ENCODE measurements at regions not wholly inside any gene's neighbourhood (a gene's known extent, or its start where the extent isn't known, plus 50 kb on each side); places are given as distances from the start of the nearest gene placed in this dataset.

DNA sequence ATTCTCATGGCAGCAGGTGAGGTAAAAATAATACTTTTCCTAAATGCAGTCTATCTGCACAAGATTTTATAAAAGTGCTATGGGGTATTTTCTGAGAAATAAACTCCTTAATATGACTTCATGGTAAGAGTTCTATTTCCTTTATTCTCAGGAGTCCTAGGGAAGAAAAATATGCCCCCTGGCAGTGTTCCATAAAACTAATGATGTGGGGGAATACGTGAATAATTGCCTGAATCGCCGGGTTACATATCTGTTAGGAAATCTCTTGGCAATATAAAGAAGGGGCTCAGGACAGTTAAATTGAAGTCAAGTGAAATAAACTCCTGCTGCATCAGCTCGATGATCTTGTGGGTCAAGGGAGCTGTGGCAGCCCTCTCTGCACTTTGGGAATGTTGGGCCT lies 229.7 kb downstream of the MAFB start:
- H3K4me3 ChIP-seq (ENCODE audit: low read depth, low read length) = no peak overlapping the region

DNA sequence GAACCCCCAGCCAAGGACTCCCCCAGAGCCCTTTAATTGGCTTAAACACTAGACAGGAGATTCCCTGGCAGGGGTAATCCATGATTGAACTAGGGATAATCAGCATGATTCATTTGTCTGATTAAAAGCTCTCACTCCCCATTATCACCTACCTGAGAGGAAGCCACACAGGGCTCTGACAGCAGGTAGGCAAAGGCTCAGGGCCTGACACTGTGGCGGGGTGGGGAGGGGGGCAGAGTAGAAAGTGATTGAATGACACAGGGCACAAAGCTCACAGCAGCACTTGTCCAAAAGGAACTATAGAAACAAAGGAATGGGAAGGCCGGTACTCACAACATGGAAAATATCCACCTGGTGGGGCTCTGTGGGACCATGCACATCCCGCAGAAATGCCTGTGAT lies 231.6 kb downstream of the MAFB start:
- no peaks in the 10 kb centered on the region for H3K79me2 ChIP-seq (ENCODE audit: control insufficient read depth, insufficient read depth, low read length, unreplicated experiment)
- H2AFZ ChIP-seq (ENCODE audit: low read length, unreplicated experiment) = no peak overlapping the region
- no peaks in the 10 kb centered on the region for H3K36me3 ChIP-seq (ENCODE audit: insufficient read depth, low read length)
- no peak overlapping the region for H3K27ac ChIP-seq (ENCODE audit: low read depth, low read length)
- H3K4me1 ChIP-seq (ENCODE audit: control insufficient read depth, insufficient read depth, low read length, unreplicated experiment) = no peaks in the 10 kb centered on the region
- H3K4me3 ChIP-seq (ENCODE audit: low read depth, low read length) = no peak overlapping the region
- peaks cover 6% of the 10 kb centered on the region; the same call in 1 of the 2 replicates for H3K27me3 ChIP-seq (ENCODE audit: insufficient read depth, low read length)

More for the DNA sequence above, 229.7 kb downstream of the MAFB start:
- Histone ChIP-seq H3K79me2 (ENCODE audit: control insufficient read depth, insufficient read depth, low read length, unreplicated experiment) (no peaks in the 10 kb centered on the region), H3K36me3 (ENCODE audit: insufficient read depth, low read length) (no peaks in the 10 kb centered on the region), H3K27me3 (ENCODE audit: insufficient read depth, low read length) (peaks cover 6% of the 10 kb centered on the region; the same call in 1 of the 2 replicates), H3K4me1 (ENCODE audit: control insufficient read depth, insufficient read depth, low read length, unreplicated experiment) (no peaks in the 10 kb centered on the region), H3K27ac (ENCODE audit: low read depth, low read length) (no peak overlapping the region), H2AFZ (ENCODE audit: low read length, unreplicated experiment) (no peak overlapping the region)

DNA sequence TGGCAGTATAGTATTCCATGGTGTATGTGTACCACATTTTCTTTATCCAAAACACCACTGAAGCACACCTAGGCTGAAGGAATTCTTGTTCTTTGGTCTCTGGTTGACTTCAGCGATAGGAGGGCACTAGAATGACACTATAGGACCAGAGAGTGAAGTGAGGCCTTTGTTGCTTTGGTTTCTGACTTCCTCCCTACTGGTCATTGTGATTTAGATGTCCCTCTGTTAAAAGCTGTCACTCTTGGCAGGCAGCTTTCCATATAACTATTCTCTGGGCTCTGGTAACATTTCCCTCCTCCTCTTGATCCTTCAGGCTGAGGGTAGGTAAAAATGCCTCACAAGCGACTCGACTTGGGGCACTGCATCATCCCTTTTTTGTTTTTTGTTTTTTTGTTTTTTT lies 236.3 kb downstream of the MAFB start:
- Histone ChIP-seq H3K4me1 (ENCODE audit: control insufficient read depth, insufficient read depth, low read length, unreplicated experiment) (no peaks in the 10 kb centered on the region), H2AFZ (ENCODE audit: low read length, unreplicated experiment) (no peak overlapping the region), H3K27me3 (ENCODE audit: insufficient read depth, low read length) (peaks cover 4% of the 10 kb centered on the region; the same call in 1 of the 2 replicates), H3K36me3 (ENCODE audit: insufficient read depth, low read length) (no peaks in the 10 kb centered on the region), H3K79me2 (ENCODE audit: control insufficient read depth, insufficient read depth, low read length, unreplicated experiment) (no peaks in the 10 kb centered on the region), H3K27ac (ENCODE audit: low read depth, low read length) (no peak overlapping the region), H3K4me3 (ENCODE audit: low read depth, low read length) (no peak overlapping the region)

DNA sequence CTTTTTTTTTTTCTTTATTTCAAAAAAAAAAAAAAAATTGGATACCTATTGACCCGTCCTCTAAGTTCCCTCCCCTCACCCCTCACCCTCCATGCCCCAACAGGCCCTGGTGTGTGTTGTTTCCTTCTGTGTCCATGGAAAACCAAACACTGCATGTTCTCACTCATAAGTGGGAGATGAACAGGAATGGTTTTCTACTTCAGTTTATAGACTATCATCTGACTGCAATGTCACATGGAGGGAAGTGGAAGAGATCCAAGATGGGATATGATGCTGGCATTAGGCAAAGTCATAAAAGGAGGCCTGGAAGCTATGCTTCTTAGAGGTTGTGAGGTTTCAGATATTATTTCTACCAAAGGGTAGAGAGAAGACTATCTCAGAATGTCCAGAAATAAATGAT lies 237.5 kb downstream of the MAFB start:
- Histone ChIP-seq H3K79me2 (ENCODE audit: control insufficient read depth, insufficient read depth, low read length, unreplicated experiment) (no peaks in the 10 kb centered on the region), H3K27me3 (ENCODE audit: insufficient read depth, low read length) (peaks cover 4% of the 10 kb centered on the region; the same call in 1 of the 2 replicates), H3K36me3 (ENCODE audit: insufficient read depth, low read length) (no peaks in the 10 kb centered on the region), H3K4me3 (ENCODE audit: low read depth, low read length) (no peak overlapping the region), H3K4me1 (ENCODE audit: control insufficient read depth, insufficient read depth, low read length, unreplicated experiment) (no peaks in the 10 kb centered on the region), H2AFZ (ENCODE audit: low read length, unreplicated experiment) (no peak overlapping the region), H3K27ac (ENCODE audit: low read depth, low read length) (no peak overlapping the region)

DNA sequence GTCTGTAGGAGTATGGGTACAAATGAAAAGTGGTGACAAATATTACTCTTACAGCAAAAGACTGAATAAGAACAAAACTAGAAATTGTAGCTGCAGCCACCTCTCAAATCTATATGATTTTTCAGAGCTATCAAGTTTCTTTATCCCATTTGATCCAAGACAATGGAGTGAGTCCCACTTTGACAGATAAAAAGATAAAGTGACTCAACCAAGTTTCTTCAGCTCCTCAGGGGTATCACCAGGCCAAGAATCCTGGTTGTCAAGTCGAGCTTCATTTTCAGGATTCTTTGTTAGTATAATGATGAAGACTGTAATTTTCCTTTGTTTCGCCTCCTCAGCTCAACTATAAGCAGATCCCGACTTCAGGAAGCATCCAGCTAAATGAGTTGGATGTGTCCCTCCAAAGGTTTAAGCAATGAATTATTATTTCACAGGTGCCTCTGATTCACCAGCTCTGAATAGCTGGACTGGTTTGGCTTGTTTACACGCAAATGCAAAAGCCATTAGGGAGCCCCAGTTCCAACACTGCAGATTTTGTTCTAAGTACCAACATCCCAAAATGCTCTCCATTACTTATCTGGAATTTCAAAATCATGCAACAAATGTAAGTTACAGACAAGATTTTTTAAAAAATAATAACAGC lies 238.9 kb downstream of the MAFB start:
- H3K4me1 ChIP-seq (ENCODE audit: control insufficient read depth, insufficient read depth, low read length, unreplicated experiment) = no peaks in the 10 kb centered on the region
- H3K4me3 ChIP-seq (ENCODE audit: low read depth, low read length) = no peak overlapping the region
- no peak overlapping the region for H2AFZ ChIP-seq (ENCODE audit: low read length, unreplicated experiment)
- peaks cover 4% of the 10 kb centered on the region; the same call in 1 of the 2 replicates for H3K27me3 ChIP-seq (ENCODE audit: insufficient read depth, low read length)
- H3K79me2 ChIP-seq (ENCODE audit: control insufficient read depth, insufficient read depth, low read length, unreplicated experiment) = no peaks in the 10 kb centered on the region
- H3K27ac ChIP-seq (ENCODE audit: low read depth, low read length) = no peak overlapping the region
- H3K36me3 ChIP-seq (ENCODE audit: insufficient read depth, low read length) = no peaks in the 10 kb centered on the region

DNA sequence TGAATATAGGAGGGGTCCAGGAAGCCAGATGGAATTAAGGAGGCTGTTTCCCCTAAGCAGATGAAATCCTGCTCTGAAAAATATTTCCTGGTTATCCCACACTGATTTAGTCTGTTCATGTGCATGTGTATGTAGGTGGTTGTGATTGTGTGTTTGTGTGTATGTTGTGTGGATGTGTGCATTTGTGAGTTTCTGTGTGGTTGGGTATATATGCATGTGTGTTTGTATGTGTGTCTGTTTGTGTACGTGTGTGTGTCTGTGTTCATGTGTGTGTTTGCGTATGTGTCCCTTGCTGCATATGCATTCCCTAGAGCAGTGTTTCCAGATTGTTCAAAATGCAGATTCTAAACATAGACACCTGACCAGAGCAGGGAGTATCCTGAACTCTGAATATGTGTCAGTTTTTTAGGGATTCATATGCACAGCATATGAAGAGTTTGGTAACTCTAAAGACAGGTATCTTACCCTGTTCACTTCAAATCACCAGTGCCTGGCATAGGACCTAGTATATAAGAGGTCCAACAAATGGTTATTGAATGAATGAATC lies 239.8 kb downstream of the MAFB start:
- no peaks in the 10 kb centered on the region for H3K79me2 ChIP-seq (ENCODE audit: control insufficient read depth, insufficient read depth, low read length, unreplicated experiment)
- no peak overlapping the region for H3K4me3 ChIP-seq (ENCODE audit: low read depth, low read length)
- no peaks in the 10 kb centered on the region for H3K36me3 ChIP-seq (ENCODE audit: insufficient read depth, low read length)
- no peaks in the 10 kb centered on the region for H3K4me1 ChIP-seq (ENCODE audit: control insufficient read depth, insufficient read depth, low read length, unreplicated experiment)
- peaks cover 4% of the 10 kb centered on the region; the same call in 1 of the 2 replicates for H3K27me3 ChIP-seq (ENCODE audit: insufficient read depth, low read length)
- no peak overlapping the region for H3K27ac ChIP-seq (ENCODE audit: low read depth, low read length)
- no peak overlapping the region for H2AFZ ChIP-seq (ENCODE audit: low read length, unreplicated experiment)

DNA sequence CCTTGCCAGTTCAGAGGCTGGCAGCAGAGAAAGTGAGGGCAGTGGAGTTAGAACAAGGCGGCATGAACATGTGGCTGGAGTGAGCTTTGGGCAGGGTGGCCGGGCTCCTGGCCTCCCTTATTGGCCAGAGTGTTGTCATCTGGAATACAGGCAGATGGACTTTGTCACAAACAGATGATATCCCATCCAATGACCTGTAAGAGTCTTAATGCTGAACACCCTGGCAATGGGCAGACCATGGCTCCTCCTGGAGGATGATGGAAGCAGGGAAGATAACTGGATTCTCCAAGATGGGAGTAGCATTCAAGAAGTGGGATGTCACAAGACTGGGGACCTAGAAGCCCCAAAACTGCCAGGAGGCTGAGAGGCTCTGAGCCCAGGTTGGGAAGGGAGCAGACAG lies 242.1 kb downstream of the MAFB start:
- no peaks in the 10 kb centered on the region for H3K36me3 ChIP-seq (ENCODE audit: insufficient read depth, low read length)
- H3K27ac ChIP-seq (ENCODE audit: low read depth, low read length) = no peak overlapping the region
- H3K4me1 ChIP-seq (ENCODE audit: control insufficient read depth, insufficient read depth, low read length, unreplicated experiment) = no peaks in the 10 kb centered on the region
- H3K4me3 ChIP-seq (ENCODE audit: low read depth, low read length) = no peak overlapping the region
- H3K79me2 ChIP-seq (ENCODE audit: control insufficient read depth, insufficient read depth, low read length, unreplicated experiment) = no peaks in the 10 kb centered on the region
- H3K27me3 ChIP-seq (ENCODE audit: insufficient read depth, low read length) = peaks cover 4% of the 10 kb centered on the region; the same call in 1 of the 2 replicates
- H2AFZ ChIP-seq (ENCODE audit: low read length, unreplicated experiment) = no peak overlapping the region

DNA sequence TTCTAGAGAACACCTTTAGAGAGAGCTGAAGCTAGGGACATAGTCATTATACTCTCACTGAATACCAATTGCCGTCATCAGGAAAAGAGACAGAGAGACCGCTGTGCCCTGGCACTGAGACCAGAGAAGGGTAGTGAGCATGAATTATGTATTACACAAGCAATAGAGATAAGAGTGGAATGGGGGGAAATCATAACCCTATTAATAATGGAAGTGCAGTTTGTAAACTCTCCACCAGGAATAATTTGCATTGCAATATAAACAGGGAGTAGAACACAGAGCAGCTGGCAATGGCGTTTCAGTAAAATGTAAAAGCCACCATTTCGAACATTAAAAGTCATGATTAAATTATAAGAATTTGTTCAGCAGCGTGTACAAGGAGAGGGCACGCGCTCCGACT lies 244.5 kb downstream of the MAFB start:
- no peaks in the 10 kb centered on the region for H3K36me3 ChIP-seq (ENCODE audit: insufficient read depth, low read length)
- H3K4me3 ChIP-seq (ENCODE audit: low read depth, low read length) = no peak overlapping the region
- no peaks in the 10 kb centered on the region for H3K79me2 ChIP-seq (ENCODE audit: control insufficient read depth, insufficient read depth, low read length, unreplicated experiment)
- no peak overlapping the region for H3K27ac ChIP-seq (ENCODE audit: low read depth, low read length)
- no peaks in the 10 kb centered on the region for H3K4me1 ChIP-seq (ENCODE audit: control insufficient read depth, insufficient read depth, low read length, unreplicated experiment)
- H3K27me3 ChIP-seq (ENCODE audit: insufficient read depth, low read length) = peaks cover 4% of the 10 kb centered on the region; the same call in 1 of the 2 replicates
- no peak overlapping the region for H2AFZ ChIP-seq (ENCODE audit: low read length, unreplicated experiment)

DNA sequence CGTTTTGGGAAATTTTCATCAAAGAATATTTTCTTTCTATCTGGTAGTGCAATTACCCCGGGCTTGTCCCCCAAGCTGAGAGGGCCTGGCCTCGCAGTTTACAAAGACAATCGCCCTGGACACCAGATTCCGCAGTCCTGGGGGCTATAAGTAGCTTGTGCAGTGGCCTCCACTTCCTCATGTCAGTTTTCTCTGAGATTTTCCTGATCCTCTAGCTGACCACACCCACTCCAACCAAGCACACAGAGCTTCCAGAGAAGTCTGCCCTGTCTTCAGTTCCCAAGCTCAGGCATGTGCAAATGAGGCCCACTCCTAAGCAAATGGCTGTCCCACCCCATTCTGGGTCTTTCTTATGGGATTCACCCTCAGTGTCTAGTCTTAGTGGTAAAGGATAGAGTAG lies 245.3 kb downstream of the MAFB start:
- no peaks in the 10 kb centered on the region for H3K27me3 ChIP-seq (ENCODE audit: insufficient read depth, low read length)
- H3K27ac ChIP-seq (ENCODE audit: low read depth, low read length) = no peak overlapping the region
- no peaks in the 10 kb centered on the region for H3K4me1 ChIP-seq (ENCODE audit: control insufficient read depth, insufficient read depth, low read length, unreplicated experiment)
- no peak overlapping the region for H3K4me3 ChIP-seq (ENCODE audit: low read depth, low read length)
- no peaks in the 10 kb centered on the region for H3K36me3 ChIP-seq (ENCODE audit: insufficient read depth, low read length)
- no peaks in the 10 kb centered on the region for H3K79me2 ChIP-seq (ENCODE audit: control insufficient read depth, insufficient read depth, low read length, unreplicated experiment)
- no peak overlapping the region for H2AFZ ChIP-seq (ENCODE audit: low read length, unreplicated experiment)

DNA sequence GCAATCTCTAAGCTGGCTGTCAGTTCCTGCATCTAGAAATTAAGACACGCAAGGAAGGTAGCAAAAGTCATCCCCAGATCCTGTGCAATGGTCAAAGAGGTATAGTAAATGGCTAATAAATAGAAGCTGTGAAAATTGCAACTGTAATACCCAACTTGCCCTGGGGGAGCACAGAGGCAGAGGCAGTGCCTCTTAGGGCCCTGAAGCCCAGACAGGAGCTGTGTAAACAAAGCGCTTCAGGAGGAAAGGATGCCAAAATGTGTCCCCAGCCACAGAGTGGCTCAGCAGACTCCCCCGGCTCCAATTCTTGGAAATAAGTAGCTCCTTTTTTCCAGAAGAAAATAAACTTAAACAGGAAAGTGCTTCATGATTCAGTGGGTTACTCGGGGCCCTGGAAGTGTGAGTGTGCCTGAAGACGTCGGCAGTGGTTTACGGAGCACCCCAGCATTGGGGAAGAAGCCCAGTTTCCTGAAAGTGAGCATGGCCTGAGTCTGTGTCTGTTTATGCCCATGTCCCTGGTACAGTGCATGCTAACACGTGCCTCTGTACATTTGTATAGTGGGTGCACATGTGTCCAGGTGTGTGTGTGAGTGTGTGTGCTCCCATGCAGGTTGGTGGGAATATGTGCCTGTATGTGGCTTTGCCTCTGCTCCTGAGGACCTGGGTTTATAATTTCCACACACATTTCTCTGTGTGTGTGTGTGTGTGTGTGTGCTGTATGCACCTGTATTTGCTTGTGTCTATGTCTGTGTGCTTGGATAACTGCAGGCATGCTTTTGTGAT lies 246.7 kb downstream of the MAFB start:
- H2AFZ ChIP-seq (ENCODE audit: low read length, unreplicated experiment) = no peak overlapping the region
- no peaks in the 10 kb centered on the region for H3K27me3 ChIP-seq (ENCODE audit: insufficient read depth, low read length)
- H3K27ac ChIP-seq (ENCODE audit: low read depth, low read length) = no peak overlapping the region
- no peaks in the 10 kb centered on the region for H3K36me3 ChIP-seq (ENCODE audit: insufficient read depth, low read length)
- no peak overlapping the region for H3K4me3 ChIP-seq (ENCODE audit: low read depth, low read length)
- no peaks in the 10 kb centered on the region for H3K4me1 ChIP-seq (ENCODE audit: control insufficient read depth, insufficient read depth, low read length, unreplicated experiment)
- H3K79me2 ChIP-seq (ENCODE audit: control insufficient read depth, insufficient read depth, low read length, unreplicated experiment) = no peaks in the 10 kb centered on the region

DNA sequence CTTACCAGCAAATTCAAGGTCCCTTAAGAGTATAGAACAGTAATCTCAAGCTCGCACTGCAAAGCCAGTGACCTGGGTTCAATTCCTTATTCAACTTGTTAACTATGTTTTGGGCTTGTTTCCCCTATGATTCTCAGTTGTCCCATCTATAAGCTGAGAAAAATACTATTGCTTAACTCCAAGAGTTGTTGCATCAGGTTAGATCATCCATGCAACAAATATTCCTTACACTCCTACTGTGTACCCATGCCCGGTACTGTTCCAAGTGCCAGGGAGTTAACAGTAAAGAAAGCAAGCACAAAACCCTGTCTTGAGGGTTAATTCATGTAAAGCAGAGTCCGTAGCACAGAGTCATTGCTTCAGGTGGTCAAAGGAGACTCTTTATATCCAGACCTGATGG lies 247.3 kb downstream of the MAFB start:
- H3K27ac ChIP-seq (ENCODE audit: low read depth, low read length) = no peak overlapping the region
- no peak overlapping the region for H3K4me3 ChIP-seq (ENCODE audit: low read depth, low read length)
- no peaks in the 10 kb centered on the region for H3K4me1 ChIP-seq (ENCODE audit: control insufficient read depth, insufficient read depth, low read length, unreplicated experiment)
- H3K27me3 ChIP-seq (ENCODE audit: insufficient read depth, low read length) = no peaks in the 10 kb centered on the region
- no peak overlapping the region for H2AFZ ChIP-seq (ENCODE audit: low read length, unreplicated experiment)
- no peaks in the 10 kb centered on the region for H3K36me3 ChIP-seq (ENCODE audit: insufficient read depth, low read length)
- no peaks in the 10 kb centered on the region for H3K79me2 ChIP-seq (ENCODE audit: control insufficient read depth, insufficient read depth, low read length, unreplicated experiment)
